SH-SY5Y (cell line): ENCODE measurements at regions not wholly inside any gene's neighbourhood (a gene's known extent, or its start where the extent isn't known, plus 50 kb on each side); places are given as distances from the start of the nearest gene placed in this dataset.

ENCODE experiments used
- GATA2 ChIP-seq: IDR thresholded peaks from 2 replicates; pipeline ENCODE4 v1.6.1; 2011; ENCODE audit warnings: mild to moderate bottlenecking, low read depth, low read length
- GATA3 ChIP-seq: IDR thresholded peaks from 2 replicates; pipeline ENCODE4 v1.6.1; 2011; ENCODE audit warnings: low read depth, mild to moderate bottlenecking, low read length, moderate library complexity

DNA sequence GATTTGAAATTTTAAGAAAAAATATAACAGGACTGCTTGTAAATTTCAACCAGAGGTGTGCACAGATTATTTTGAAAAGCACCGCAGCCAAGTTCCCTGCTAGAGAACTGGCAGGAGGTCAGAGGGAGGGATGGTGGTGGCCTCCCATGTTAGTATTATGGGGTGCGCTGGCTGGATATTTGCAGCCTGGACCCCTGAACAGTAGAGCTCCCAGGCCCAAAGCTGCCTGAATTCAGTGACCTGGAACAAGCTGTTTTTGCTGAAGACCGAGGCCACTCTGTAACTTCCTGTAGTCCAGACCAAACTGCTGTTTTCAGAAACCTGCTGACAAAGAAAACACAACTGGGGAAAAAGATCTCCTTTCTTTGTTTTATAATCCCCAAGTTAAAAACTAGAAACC is 314.3 kb downstream of the TNS1 start:
- TF ChIP-seq GATA2 (no peak), GATA3 (no peak)

DNA sequence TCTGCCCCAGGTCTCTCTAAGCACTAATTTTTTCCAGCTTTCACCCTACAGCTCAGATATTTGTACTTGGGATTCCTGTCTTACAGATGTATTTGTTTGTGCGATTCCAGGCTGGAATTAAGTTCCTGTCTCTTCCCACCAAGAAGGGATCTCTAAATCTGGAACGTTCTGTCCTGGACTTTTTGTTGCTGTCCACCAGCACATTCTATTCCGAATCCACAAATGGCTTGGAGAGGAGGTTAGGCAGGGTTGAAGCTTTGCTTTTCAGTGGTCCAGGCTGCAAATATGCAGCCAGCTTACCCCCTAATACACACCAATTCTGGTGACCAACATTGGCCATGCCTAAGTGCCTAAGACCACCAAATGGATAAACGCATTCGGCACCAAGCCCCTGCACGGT is 315.0 kb downstream of the TNS1 start:
- TF ChIP-seq GATA2 (no peak), GATA3 (no peak)

DNA sequence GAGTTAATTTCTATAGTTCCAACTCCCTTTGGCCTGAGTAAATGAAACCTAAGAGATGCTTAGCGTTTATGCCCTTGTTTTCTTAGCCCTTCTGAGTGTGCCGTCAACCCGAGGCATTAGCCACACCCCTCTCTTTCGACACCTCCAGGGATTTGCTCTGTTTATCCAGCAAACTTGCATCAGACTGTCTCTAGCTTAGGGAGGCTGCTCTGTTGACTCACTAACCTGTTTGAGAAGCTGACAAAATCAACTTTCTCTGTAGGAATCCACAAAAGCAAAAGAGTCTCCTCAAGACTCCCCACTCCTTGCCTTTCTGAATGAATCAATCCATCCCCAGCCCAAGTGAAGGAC is 317.6 kb downstream of the TNS1 start:
- TF ChIP-seq GATA3 (no peak), GATA2 (no peak)

DNA sequence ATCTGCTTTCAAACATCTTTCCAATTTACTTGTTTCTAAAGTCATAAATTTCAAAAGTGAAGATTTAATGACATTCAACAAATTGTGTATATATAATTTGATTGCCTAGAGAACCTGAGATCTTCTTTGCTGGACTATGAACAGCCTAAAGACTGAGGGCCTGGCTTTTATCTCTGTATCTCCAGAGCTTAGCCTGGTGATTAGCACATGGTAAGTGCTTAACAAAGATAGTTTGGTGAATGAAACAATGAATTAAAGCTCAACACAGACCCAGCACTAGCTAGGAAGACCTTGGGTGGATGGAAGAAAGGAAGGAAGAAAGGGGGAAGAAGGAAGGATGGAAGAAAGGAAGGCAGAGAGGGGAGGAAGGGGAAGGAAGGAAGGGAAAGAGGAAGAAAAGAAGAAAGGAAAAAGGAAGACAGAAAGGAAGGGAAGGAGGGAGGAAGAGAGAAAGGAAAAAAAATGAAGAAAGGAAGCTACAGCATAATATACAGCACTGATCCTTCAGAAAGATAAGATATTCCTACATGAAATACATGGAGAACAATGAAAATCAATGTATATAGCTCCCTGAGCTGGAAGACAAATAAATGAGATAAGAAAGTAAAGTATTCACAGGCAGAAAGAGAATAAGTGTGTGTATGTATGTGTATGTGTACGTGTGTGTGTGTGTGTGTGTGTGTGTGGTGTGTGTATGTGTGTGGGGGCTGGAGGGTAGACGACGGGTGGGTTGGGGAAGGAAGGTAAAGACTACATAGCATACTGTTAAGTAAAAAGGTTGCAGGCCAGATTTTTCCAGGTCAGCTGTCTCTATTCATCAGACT is 318.2 kb downstream of the TNS1 start:
- TF ChIP-seq GATA2: no peak
- peak; percentile 33; the same call in 1 of the 2 replicates for TF ChIP-seq GATA3

DNA sequence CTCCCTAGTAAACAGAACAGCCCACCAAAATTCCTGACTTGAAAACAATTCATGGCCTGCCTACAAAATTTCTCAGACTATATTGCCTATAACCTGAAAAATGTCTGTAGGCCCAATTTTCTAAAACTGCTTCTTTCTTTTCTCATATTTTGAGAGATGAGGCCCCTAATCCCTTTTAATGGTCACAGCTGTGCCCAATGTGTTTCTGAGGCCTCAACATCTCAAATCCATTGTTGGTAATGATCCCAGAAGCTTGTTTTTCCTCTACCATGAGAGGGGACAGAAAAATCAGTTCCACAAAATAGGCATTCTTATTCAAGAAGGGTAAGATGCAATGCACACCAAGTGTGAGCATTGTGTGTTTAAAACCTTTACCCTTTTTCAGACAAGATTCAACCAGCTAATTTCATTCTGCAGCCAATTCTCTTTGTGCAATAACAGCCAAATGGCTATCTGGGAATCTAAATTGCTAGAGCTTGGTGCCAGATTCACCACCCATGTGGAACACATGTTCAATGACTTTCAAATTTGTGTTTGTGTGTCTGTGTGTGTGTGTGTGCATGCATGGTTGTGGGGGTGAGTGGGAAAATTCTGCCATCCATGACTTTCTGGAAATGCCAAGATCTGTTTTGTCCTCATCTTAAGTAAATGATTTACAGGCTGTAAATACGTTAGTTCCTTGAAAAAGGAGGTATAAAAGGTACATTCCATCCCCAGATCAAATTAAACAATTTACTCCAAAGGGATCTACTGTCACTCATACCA is 319.5 kb downstream of the TNS1 start:
- 0 out of 2 replicates have a peak, but pooled peaks have one; percentile 35 for TF ChIP-seq GATA3
- TF ChIP-seq GATA2: peak; percentile 42; the same call in 1 of the 2 replicates

DNA sequence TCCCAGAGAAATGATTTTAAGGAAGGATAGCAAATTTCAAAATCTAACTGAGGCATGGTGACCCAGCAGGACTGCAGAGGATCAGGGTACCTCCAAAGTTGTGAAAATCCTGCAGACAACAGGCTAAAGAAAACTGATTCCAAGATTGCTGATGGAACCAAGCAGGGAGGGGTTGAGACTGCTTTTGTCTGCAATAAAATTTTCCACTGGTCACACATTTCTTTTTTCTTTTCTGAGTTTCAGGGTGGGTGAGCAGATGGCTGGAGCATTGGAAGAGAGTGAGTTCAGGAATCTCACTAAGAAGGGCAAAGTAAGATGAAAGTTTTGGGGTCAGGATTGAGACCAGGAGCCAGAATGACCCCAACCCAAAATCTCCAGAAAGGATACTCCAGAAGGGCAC is 321.0 kb downstream of the TNS1 start:
- TF ChIP-seq GATA3 (no peak), GATA2 (no peak)

DNA sequence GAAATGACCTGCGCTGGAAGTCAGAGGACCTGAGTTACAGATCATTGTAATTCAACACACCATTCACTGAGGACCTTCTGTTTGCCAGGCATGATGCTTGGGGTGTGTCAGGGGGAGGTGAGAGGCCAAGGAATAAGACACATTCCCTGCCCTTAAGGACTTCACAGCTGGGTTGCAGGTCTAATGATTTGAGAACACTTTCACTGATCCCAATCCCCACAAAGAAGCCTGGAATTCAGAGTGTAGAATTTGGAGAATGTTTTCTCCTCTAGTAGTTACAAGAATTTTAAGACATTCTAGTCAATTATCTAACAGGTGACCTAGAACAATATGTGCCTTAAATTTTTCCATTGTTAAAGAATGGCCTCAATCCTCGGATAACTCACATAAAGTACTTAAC is 322.4 kb downstream of the TNS1 start:
- TF ChIP-seq GATA3 (no peak), GATA2 (no peak)

DNA sequence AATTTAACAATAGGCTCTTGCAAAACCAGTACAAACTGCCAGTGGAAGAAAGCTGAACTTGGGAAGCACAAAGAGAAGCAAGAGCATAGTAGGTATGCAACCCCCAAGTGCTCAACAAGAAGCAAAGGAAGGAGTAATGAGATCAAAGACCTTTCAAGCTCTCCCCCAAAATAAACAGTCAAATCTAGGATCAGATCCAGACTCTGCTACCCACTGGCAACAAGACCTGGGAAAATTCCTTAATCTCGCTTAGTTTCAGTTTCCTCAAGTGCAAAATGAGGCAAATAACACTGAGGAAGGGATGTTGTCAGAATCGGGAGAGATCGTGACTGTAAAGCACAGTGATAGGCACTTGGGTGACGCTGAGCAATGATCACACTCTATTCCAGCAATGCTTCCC is 329.2 kb downstream of the TNS1 start:
- no peak for TF ChIP-seq GATA2

DNA sequence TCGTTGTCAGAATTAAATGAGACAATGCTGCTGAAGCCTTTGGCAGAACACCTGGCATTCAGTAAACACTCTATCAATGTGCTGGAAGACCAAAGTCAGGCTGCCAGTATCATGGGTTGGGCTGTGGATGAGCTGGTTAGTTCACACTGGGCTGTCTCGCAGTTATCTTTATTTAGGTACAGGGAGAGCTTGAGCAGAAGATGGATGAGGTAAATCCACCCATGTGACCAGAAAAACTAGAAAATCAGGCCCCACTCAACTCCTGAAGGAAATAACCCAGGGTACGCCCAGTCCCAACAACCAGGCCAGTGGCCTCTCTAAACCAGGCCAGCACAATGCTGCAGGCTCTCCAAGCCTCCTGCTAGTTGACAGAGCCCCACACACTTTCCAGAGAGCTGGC is 330.3 kb downstream of the TNS1 start:
- no peak for TF ChIP-seq GATA3

DNA sequence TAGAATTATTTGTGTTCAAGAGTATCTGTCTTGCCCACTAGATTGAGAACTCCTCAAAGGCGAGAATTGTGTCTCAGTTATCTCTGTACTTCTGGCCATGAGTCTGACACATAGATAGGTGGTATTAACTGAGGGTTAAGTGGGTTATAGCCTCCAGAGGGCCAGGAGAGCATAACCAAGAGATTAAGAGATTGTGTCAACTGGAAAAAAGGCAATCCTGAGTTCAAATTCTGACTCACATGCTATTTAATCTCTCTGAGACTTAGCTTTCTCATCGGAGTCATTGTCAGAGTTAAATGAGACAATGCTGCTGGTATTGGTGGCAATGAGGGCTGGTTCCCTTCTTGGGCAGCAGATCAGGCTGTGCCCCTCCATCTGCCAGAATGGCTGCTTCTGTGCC is 330.9 kb downstream of the TNS1 start:
- TF ChIP-seq GATA2 (no peak), GATA3 (no peak)

DNA sequence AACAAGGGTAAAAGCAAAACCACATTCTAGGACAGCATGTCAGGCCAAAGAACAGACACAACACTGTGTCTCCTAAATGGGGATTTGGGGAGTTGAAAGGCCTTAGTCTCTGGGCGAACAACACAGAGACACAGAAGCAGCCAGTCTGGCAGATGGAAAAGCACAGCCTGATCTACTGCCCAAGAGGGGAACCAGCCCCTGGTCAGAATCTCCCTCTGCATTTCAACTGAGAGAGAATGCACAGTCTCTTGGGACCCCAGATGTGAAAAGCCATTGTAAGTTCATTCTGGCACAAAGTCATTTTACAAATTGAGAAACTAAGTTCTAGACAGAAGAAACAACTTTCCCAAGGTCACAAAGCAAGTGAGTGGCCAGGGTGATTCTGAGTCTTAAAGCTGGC is 331.7 kb downstream of the TNS1 start:
- TF ChIP-seq GATA3 (no peak), GATA2 (no peak)

DNA sequence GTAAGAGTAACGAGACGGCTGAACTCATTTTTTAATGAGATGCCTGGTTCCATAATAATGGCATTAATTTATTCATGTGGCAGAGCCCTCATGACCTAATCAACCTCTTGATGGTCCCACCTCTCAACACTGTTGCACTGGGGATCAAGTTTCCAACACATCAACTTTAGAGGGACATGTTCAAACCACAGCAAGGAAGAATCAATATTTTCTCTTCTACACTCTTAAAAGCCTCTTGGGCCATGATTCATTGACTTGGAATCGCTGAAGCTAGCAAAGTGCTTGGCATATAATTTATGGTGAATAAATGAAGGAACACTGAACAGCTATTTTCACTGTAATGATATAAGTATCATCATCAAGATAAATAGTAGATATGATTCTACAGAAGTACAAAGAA is 333.0 kb downstream of the TNS1 start:
- TF ChIP-seq GATA3 (no peak), GATA2 (no peak)

DNA sequence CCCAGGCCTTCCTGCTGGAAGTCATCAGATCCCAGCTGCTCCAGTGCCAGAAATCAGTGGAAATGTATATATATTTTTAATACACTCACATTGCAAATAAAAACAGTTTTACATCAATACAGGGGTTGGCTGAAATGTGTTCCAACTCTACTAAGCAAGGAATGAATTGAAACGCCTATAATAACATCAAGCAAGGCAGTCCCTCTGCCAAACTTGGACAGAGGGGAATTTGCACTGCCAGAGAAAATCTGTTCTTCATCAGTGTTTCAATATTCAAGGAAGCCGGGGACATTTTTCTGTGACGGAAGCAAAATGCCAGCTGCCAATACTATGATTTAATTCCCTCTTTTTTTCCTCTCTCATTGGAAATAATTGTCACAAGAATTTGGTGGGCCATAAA is 335.3 kb downstream of the TNS1 start:
- TF ChIP-seq GATA3 (no peak), GATA2 (no peak)

DNA sequence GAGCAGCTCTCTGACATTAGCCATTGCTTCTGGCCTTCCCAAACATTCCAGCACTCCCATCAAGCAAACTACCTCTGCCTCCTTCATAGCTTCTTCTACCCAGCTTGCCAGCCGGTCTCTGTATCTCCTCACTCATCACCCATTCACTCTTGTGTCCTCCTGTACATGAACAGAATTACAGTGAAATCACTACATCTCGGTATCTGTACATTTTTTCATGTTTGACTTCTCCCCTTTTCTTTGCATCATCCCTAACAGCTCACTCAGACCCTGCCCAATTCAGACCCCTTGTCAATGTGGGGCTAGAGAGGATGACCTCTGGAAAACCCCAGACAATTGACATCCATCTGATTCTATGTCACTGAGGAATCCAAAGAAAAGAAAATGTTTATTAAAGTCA is 335.8 kb downstream of the TNS1 start:
- TF ChIP-seq GATA3: no peak
- TF ChIP-seq GATA2: no peak

DNA sequence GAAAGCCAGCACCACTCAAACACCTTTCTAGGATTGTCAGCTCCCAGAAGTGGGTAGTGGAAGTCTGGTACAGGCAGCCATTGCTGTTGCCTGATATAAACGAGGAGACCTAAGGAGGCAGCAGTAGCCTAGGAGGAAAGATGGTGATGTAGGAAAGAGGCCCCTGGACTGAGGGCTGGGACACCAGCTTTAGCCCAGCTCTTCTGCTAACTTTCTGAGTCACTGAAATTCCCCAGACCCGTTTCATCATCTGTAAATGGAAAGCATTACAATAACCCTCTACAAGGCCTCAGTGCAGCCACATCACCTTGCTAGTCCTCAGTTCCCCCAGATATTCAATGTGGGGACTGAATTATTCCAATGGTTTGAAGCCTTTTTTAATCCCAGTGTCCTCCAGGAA is 336.5 kb downstream of the TNS1 start:
- TF ChIP-seq GATA2 (no peak), GATA3 (no peak)

DNA sequence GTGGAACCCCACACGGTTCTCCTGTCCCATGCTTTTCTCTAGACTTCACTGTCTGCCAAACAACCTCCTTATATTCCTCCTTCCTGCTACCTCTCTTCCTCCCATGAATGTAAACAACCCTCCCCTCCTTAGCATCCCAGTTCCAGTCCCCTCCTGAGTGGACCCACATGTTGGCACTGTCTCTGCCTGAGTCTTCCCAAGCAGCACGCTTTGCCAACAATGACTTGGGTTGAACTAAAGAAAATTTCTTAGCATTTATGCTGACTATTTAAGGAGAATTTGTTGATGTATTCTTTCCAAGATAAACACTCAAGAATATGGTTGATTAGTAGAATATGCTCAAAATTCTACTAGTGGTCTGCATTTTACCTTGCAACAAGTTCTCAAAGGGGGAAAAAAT is 338.0 kb downstream of the TNS1 start:
- TF ChIP-seq GATA2 (no peak), GATA3 (no peak)
